HCT116 (cell line): ENCODE measurements at regions not wholly inside any gene's neighbourhood (a gene's known extent, or its start where the extent isn't known, plus 50 kb on each side); places are given as distances from the start of the nearest gene placed in this dataset.

Source experiments
- CEBPB ChIP-seq: IDR thresholded peaks from 2 replicates; pipeline ENCODE4 v1.6.1; 2012; ENCODE audit warnings: low read depth
- CTCF ChIP-seq, 3 experiments: fragments of 200-600 bp in 1 of 3; sonication (generic) in 1 of 3; IDR thresholded peaks in 2 of 3; conservative IDR thresholded peaks in 1 of 3; 2 replicates each; pipeline ENCODE4 v1.5.1; 2012 to 2017; ENCODE audit warnings: low read depth in 2 of 3, low read length in 2 of 3, antibody characterized with exemption in 1 of 3, borderline replicate concordance in 1 of 3, control low read depth in 1 of 3, mild to moderate bottlenecking in 1 of 3, mixed read lengths in 1 of 3, mixed run types in 1 of 3, moderate library complexity in 1 of 3; ENCODE audit not compliant: insufficient read depth in 1 of 3
- EZH2 ChIP-seq: fragments of 200-600 bp; sonication (generic); IDR thresholded peaks from 2 replicates; pipeline ENCODE4 v1.6.1; 2017; ENCODE audit warnings: antibody characterized with exemption, mixed run types
- EZH2phosphoT487 ChIP-seq: fragments of 200-600 bp; IDR thresholded peaks from 2 replicates; pipeline ENCODE4 v1.6.1; 2018; ENCODE audit warnings: antibody characterized with exemption, borderline replicate concordance
- POLR2A ChIP-seq: IDR thresholded peaks from 2 replicates; pipeline ENCODE4 v1.7.0; 2011; ENCODE audit warnings: borderline replicate concordance; ENCODE audit not compliant: insufficient read depth, insufficient read length; ENCODE audit errors: extremely low read depth
- POLR2AphosphoS5 ChIP-seq: IDR thresholded peaks from 2 replicates; pipeline ENCODE4 v1.6.1; 2011; ENCODE audit warnings: mild to moderate bottlenecking, low read depth, low read length, moderate library complexity
- REST ChIP-seq: IDR thresholded peaks from 2 replicates; pipeline ENCODE4 v1.6.1; 2012; ENCODE audit warnings: low read depth
- SIN3A ChIP-seq: IDR thresholded peaks from 2 replicates; pipeline ENCODE4 v1.6.1; 2012; ENCODE audit warnings: low read depth
- SP1 ChIP-seq: IDR thresholded peaks from 2 replicates; pipeline ENCODE4 v1.6.1; 2012; ENCODE audit warnings: low read depth
- YY1 ChIP-seq: IDR thresholded peaks from 2 replicates; pipeline ENCODE4 v1.6.1; 2011; ENCODE audit warnings: low read length, low read depth, moderate library complexity, mild to moderate bottlenecking; ENCODE audit not compliant: insufficient replicate concordance; ENCODE audit errors: extremely low read depth
- ZBTB33 ChIP-seq: IDR thresholded peaks from 2 replicates; pipeline ENCODE4 v1.6.1; 2011; ENCODE audit warnings: mild to moderate bottlenecking, low read length, moderate library complexity; ENCODE audit not compliant: insufficient replicate concordance; ENCODE audit errors: extremely low read depth
- ZFX ChIP-seq: fragments of 450-650 bp; IDR thresholded peaks from 2 replicates; pipeline ENCODE4 v1.6.1; 2017
- ZNF274 ChIP-seq: fragments of 200-500 bp; sonication (Bioruptor generic); IDR thresholded peaks from 2 replicates; pipeline ENCODE4 v1.6.1; 2014; ENCODE audit warnings: mild to moderate bottlenecking, low read depth, low read length, inconsistent platforms
- TF ChIP-seq, protein P1 (sequence below): IDR thresholded peaks from 2 replicates; pipeline ENCODE4 v1.6.1; 2012

GRCh38 chr4:126526335-126526734 lies 1106.4 kb upstream of the INTU start:
- no peak for TF ChIP-seq CTCF (IDR thresholded peaks at IDR 0.05 in 2 of 3, conservative IDR thresholded peaks at IDR 0.05 in 1 of 3; ENCODE audit: borderline replicate concordance in 1 of 3, insufficient read depth in 1 of 3, low read depth in 2 of 3, low read length in 2 of 3)
- TF ChIP-seq ZFX = no peak
- no peak for TF ChIP-seq EZH2phosphoT487
- TF ChIP-seq POLR2A = no peak
- TF ChIP-seq, protein P1, sequence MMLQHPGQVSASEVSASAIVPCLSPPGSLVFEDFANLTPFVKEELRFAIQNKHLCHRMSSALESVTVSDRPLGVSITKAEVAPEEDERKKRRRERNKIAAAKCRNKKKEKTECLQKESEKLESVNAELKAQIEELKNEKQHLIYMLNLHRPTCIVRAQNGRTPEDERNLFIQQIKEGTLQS = no peak
- TF ChIP-seq CEBPB = no peak
- no peak for TF ChIP-seq POLR2AphosphoS5
- no peak for TF ChIP-seq ZNF274
- no peak for TF ChIP-seq YY1
- no peak for TF ChIP-seq ZBTB33
- TF ChIP-seq EZH2 = no peak
- TF ChIP-seq SIN3A = no peak
- no peak for TF ChIP-seq SP1
- no peak for TF ChIP-seq REST
